SH-SY5Y (cell line): ENCODE measurements at regions not wholly inside any gene's neighbourhood (a gene's known extent, or its start where the extent isn't known, plus 50 kb on each side); places are given as distances from the start of the nearest gene placed in this dataset.

Experiments used
- GATA2 ChIP-seq: IDR thresholded peaks from 2 replicates; pipeline ENCODE4 v1.6.1; 2011; ENCODE audit warnings: mild to moderate bottlenecking, low read depth, low read length
- GATA3 ChIP-seq: IDR thresholded peaks from 2 replicates; pipeline ENCODE4 v1.6.1; 2011; ENCODE audit warnings: low read depth, mild to moderate bottlenecking, low read length, moderate library complexity

DNA sequence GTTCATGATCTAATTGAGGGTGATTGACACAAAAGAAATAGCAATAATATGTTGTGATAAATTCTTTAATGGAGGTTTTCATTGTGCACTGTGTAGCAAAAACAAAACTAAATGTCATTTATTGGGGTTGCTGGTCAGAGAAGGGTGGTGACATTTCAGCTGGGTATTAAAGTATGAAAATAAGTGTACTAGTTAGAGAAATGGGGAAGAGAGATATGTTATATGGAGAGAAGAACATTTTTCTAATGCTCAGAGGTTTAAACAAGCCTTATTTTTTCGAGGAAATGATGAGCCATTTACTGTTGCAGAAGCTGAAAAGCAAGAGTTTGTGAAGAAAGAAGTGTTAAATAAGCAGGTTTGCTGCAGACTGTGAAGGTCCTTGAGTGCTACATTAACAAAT lies 142.7 kb upstream of the PAQR3 start:
- no peak for TF ChIP-seq GATA3
- TF ChIP-seq GATA2, result no peak
